ENCODE measurements at regions not wholly inside any gene's neighbourhood (a gene's known extent, or its start where the extent isn't known, plus 50 kb on each side); places are given as distances from the start of the nearest gene placed in this dataset.

- H4K8ac ChIP-seq (ENCODE audit: low read depth, low read length), result no peak overlapping the region
- no peak overlapping the region for H3K18ac ChIP-seq (ENCODE audit: low read length)
- no peaks in the 10 kb centered on the region for H3K79me2 ChIP-seq (ENCODE audit: control insufficient read depth, insufficient read depth, low read length, poor library complexity)
- H3K79me1 ChIP-seq (ENCODE audit: low read length), result no peaks in the 10 kb centered on the region
- H3K4me3 ChIP-seq (ENCODE audit: low read depth, low read length), result no peak overlapping the region
- no peak overlapping the region for H3K4ac ChIP-seq (ENCODE audit: low read depth, low read length)
- DNase-seq, result no peak
- H3K27ac ChIP-seq (ENCODE audit: low read depth, low read length), result no peak overlapping the region
- no peak overlapping the region for H4K12ac ChIP-seq (ENCODE audit: low read depth, low read length)
- H2BK120ac ChIP-seq (ENCODE audit: insufficient read depth, low read length, poor library complexity), result no peak overlapping the region
- H3K9me3 ChIP-seq (ENCODE audit: insufficient read depth, low read depth, low read length), result no peaks in the 10 kb centered on the region
- no peaks in the 10 kb centered on the region for H3K4me1 ChIP-seq (ENCODE audit: control insufficient read depth in 1 of 2, insufficient read depth in 2 of 2, low read length in 2 of 2)
- no peaks in the 10 kb centered on the region for H3K27me3 ChIP-seq (ENCODE audit: insufficient read depth, low read length)
- H3K14ac ChIP-seq (ENCODE audit: low read length), result no peak overlapping the region
- H3K23ac ChIP-seq (ENCODE audit: low read length), result no peak overlapping the region
- H3K4me2 ChIP-seq (ENCODE audit: low read length), result no peak overlapping the region
- no peak overlapping the region for H2BK5ac ChIP-seq (ENCODE audit: low read depth, low read length, poor library complexity)
- H3K9ac ChIP-seq (ENCODE audit: low read length), result no peak overlapping the region
- no CpG with 5 or more reads among the region's 2 CpGs for WGBS (ENCODE audit: extremely low coverage, insufficient coverage, insufficient read length)
- no peak overlapping the region for H4K91ac ChIP-seq (ENCODE audit: low read depth, low read length)
- H3K36me3 ChIP-seq (ENCODE audit: control insufficient read depth in 1 of 2, insufficient read depth in 2 of 2, low read length in 2 of 2), result no peaks in the 10 kb centered on the region
- H2AFZ ChIP-seq (ENCODE audit: insufficient read depth, low read length, poor library complexity), result no peak overlapping the region
- H2BK12ac ChIP-seq (ENCODE audit: low read length), result no peak overlapping the region
- no peak overlapping the region for H2AK5ac ChIP-seq (ENCODE audit: low read length)
These were observed 362.5 kb upstream of the ZNF717 start for GRCh38 chr3:76147846-76148245.

GRCh38 chr3:76152028-76152427 is 366.7 kb upstream of the ZNF717 start:
- Histone ChIP-seq H3K27me3 (ENCODE audit: insufficient read depth, low read length) (no peaks in the 10 kb centered on the region), H2BK5ac (ENCODE audit: low read depth, low read length, poor library complexity) (no peak overlapping the region), H4K12ac (ENCODE audit: low read depth, low read length) (no peak overlapping the region), H3K4me1 (ENCODE audit: control insufficient read depth in 1 of 2, insufficient read depth in 2 of 2, low read length in 2 of 2) (no peaks in the 10 kb centered on the region), H3K79me2 (ENCODE audit: control insufficient read depth, insufficient read depth, low read length, poor library complexity) (no peaks in the 10 kb centered on the region), H3K4me2 (ENCODE audit: low read length) (no peak overlapping the region), H3K4me3 (ENCODE audit: low read depth, low read length) (no peak overlapping the region), H3K27ac (ENCODE audit: low read depth, low read length) (no peak overlapping the region), H3K36me3 (ENCODE audit: control insufficient read depth in 1 of 2, insufficient read depth in 2 of 2, low read length in 2 of 2) (no peaks in the 10 kb centered on the region), H2AFZ (ENCODE audit: insufficient read depth, low read length, poor library complexity) (no peak overlapping the region), H2BK120ac (ENCODE audit: insufficient read depth, low read length, poor library complexity) (no peak overlapping the region), H2AK5ac (ENCODE audit: low read length) (no peak overlapping the region), H3K4ac (ENCODE audit: low read depth, low read length) (no peak overlapping the region), H3K23ac (ENCODE audit: low read length) (no peak overlapping the region), H3K14ac (ENCODE audit: low read length) (no peak overlapping the region), H3K79me1 (ENCODE audit: low read length) (no peaks in the 10 kb centered on the region), H3K18ac (ENCODE audit: low read length) (no peak overlapping the region), H4K8ac (ENCODE audit: low read depth, low read length) (no peak overlapping the region), H3K9me3 (ENCODE audit: insufficient read depth, low read depth, low read length) (no peaks in the 10 kb centered on the region), H4K91ac (ENCODE audit: low read depth, low read length) (no peak overlapping the region), H2BK12ac (ENCODE audit: low read length) (no peak overlapping the region), H3K9ac (ENCODE audit: low read length) (no peak overlapping the region)
- DNase-seq, result no peak
- WGBS (ENCODE audit: extremely low coverage, insufficient coverage, insufficient read length), result no CpG with 5 or more reads among the region's 1 CpG

DNA sequence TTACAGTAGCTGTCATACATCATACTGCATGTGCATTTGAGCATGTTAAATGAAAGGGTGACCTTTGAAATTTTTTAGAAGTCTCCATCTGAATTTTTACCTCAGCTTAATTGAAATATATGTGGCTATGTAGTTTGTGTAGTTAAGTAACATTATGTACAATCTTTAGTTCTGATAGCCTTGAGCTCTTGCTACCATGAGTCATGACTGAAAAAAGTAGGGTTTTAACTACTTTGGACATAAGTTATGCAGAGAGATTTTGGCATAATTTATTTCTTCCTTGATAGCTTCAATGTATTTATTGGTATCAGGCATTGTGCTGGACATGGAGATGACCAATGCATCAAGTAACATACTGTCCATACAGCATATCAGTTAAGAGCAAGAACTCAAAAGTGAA is 376.5 kb upstream of the ZNF717 start:
- no peak overlapping the region for H3K4me3 ChIP-seq (ENCODE audit: low read depth, low read length)
- H3K9ac ChIP-seq (ENCODE audit: low read length), result no peak overlapping the region
- no peak overlapping the region for H2AK5ac ChIP-seq (ENCODE audit: low read length)
- H4K8ac ChIP-seq (ENCODE audit: low read depth, low read length), result no peak overlapping the region
- no peak overlapping the region for H3K23ac ChIP-seq (ENCODE audit: low read length)
- no peak overlapping the region for H3K4ac ChIP-seq (ENCODE audit: low read depth, low read length)
- no peak overlapping the region for H2AFZ ChIP-seq (ENCODE audit: insufficient read depth, low read length, poor library complexity)
- no peak for DNase-seq
- H3K14ac ChIP-seq (ENCODE audit: low read length), result no peak overlapping the region
- H3K36me3 ChIP-seq (ENCODE audit: control insufficient read depth in 1 of 2, insufficient read depth in 2 of 2, low read length in 2 of 2), result no peaks in the 10 kb centered on the region
- no peak overlapping the region for H2BK5ac ChIP-seq (ENCODE audit: low read depth, low read length, poor library complexity)
- no peak overlapping the region for H2BK12ac ChIP-seq (ENCODE audit: low read length)
- H4K12ac ChIP-seq (ENCODE audit: low read depth, low read length), result no peak overlapping the region
- H3K4me2 ChIP-seq (ENCODE audit: low read length), result no peak overlapping the region
- H2BK120ac ChIP-seq (ENCODE audit: insufficient read depth, low read length, poor library complexity), result no peak overlapping the region
- H3K27ac ChIP-seq (ENCODE audit: low read depth, low read length), result no peak overlapping the region
- H3K18ac ChIP-seq (ENCODE audit: low read length), result no peak overlapping the region
- no peaks in the 10 kb centered on the region for H3K79me2 ChIP-seq (ENCODE audit: control insufficient read depth, insufficient read depth, low read length, poor library complexity)
- no peaks in the 10 kb centered on the region for H3K4me1 ChIP-seq (ENCODE audit: control insufficient read depth in 1 of 2, insufficient read depth in 2 of 2, low read length in 2 of 2)
- no peaks in the 10 kb centered on the region for H3K27me3 ChIP-seq (ENCODE audit: insufficient read depth, low read length)
- no peaks in the 10 kb centered on the region for H3K79me1 ChIP-seq (ENCODE audit: low read length)
- no peaks in the 10 kb centered on the region for H3K9me3 ChIP-seq (ENCODE audit: insufficient read depth, low read depth, low read length)
- H4K91ac ChIP-seq (ENCODE audit: low read depth, low read length), result no peak overlapping the region

DNA sequence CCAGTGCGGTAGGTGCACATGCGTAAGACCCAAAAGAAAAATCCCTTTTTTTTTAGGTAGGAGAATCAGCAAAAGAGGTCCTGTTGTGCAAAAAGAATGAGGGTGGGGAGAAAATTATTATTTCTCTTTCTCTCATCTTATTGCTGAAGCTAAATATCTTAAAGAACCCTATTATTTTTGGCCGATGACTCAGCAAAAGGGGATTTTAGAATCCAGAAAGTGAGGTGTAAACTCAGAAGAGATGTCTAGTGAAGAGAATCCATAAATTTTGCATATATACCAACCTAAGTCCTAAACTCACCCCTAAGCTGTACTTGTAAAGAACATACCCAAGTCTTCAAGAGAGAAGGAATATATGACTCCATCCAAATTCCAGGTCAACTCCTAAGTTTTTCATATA is 386.3 kb upstream of the ZNF717 start:
- Histone ChIP-seq H3K23ac (ENCODE audit: low read length) (no peak overlapping the region), H3K79me2 (ENCODE audit: control insufficient read depth, insufficient read depth, low read length, poor library complexity) (no peaks in the 10 kb centered on the region), H2BK12ac (ENCODE audit: low read length) (no peak overlapping the region), H3K9me3 (ENCODE audit: insufficient read depth, low read depth, low read length) (no peaks in the 10 kb centered on the region), H3K27me3 (ENCODE audit: insufficient read depth, low read length) (no peaks in the 10 kb centered on the region), H3K18ac (ENCODE audit: low read length) (no peak overlapping the region), H3K4ac (ENCODE audit: low read depth, low read length) (no peak overlapping the region), H3K9ac (ENCODE audit: low read length) (no peak overlapping the region), H3K14ac (ENCODE audit: low read length) (no peak overlapping the region), H3K36me3 (ENCODE audit: control insufficient read depth in 1 of 2, insufficient read depth in 2 of 2, low read length in 2 of 2) (no peaks in the 10 kb centered on the region), H2AK5ac (ENCODE audit: low read length) (no peak overlapping the region), H3K4me3 (ENCODE audit: low read depth, low read length) (no peak overlapping the region), H3K27ac (ENCODE audit: low read depth, low read length) (no peak overlapping the region), H2BK5ac (ENCODE audit: low read depth, low read length, poor library complexity) (no peak overlapping the region), H3K4me1 (ENCODE audit: control insufficient read depth in 1 of 2, insufficient read depth in 2 of 2, low read length in 2 of 2) (no peaks in the 10 kb centered on the region), H4K12ac (ENCODE audit: low read depth, low read length) (no peak overlapping the region), H3K79me1 (ENCODE audit: low read length) (no peaks in the 10 kb centered on the region), H3K4me2 (ENCODE audit: low read length) (no peak overlapping the region), H2BK120ac (ENCODE audit: insufficient read depth, low read length, poor library complexity) (no peak overlapping the region), H4K8ac (ENCODE audit: low read depth, low read length) (no peak overlapping the region), H4K91ac (ENCODE audit: low read depth, low read length) (no peak overlapping the region), H2AFZ (ENCODE audit: insufficient read depth, low read length, poor library complexity) (no peak overlapping the region)
- DNase-seq, result no peak
- WGBS (ENCODE audit: extremely low coverage, insufficient coverage, insufficient read length), result no CpG with 5 or more reads among the region's 3 CpGs

DNA sequence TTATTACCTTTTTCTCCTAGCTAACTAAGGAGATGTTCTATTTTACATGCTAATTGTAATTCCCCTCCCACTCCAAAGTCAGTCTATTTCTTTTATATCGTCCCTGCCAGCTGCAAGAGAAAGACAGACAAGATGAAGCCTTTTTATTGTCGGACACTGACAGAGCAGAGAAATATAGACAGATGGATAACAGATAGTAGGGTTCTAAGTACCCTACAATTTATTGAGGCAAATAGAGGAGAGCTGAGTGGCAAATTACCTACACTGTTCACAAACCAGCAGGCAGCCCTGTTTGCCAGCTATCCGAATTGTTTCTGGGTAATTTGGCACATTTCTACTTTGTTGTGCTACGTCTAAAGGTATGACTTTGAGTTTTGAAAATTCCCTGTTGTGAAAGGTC is 392.3 kb upstream of the ZNF717 start:
- Histone ChIP-seq H2BK12ac (ENCODE audit: low read length) (no peak overlapping the region), H3K4me3 (ENCODE audit: low read depth, low read length) (no peak overlapping the region), H4K91ac (ENCODE audit: low read depth, low read length) (no peak overlapping the region), H4K12ac (ENCODE audit: low read depth, low read length) (no peak overlapping the region), H3K79me1 (ENCODE audit: low read length) (no peaks in the 10 kb centered on the region), H3K27ac (ENCODE audit: low read depth, low read length) (no peak overlapping the region), H3K23ac (ENCODE audit: low read length) (no peak overlapping the region), H3K4ac (ENCODE audit: low read depth, low read length) (no peak overlapping the region), H2BK5ac (ENCODE audit: low read depth, low read length, poor library complexity) (no peak overlapping the region), H2BK120ac (ENCODE audit: insufficient read depth, low read length, poor library complexity) (no peak overlapping the region), H4K8ac (ENCODE audit: low read depth, low read length) (no peak overlapping the region), H3K79me2 (ENCODE audit: control insufficient read depth, insufficient read depth, low read length, poor library complexity) (no peaks in the 10 kb centered on the region), H2AK5ac (ENCODE audit: low read length) (no peak overlapping the region), H3K36me3 (ENCODE audit: control insufficient read depth in 1 of 2, insufficient read depth in 2 of 2, low read length in 2 of 2) (no peaks in the 10 kb centered on the region), H3K4me1 (ENCODE audit: control insufficient read depth in 1 of 2, insufficient read depth in 2 of 2, low read length in 2 of 2) (no peaks in the 10 kb centered on the region), H3K4me2 (ENCODE audit: low read length) (no peak overlapping the region), H3K9ac (ENCODE audit: low read length) (no peak overlapping the region), H3K14ac (ENCODE audit: low read length) (no peak overlapping the region), H3K18ac (ENCODE audit: low read length) (no peak overlapping the region), H2AFZ (ENCODE audit: insufficient read depth, low read length, poor library complexity) (no peak overlapping the region), H3K27me3 (ENCODE audit: insufficient read depth, low read length) (no peaks in the 10 kb centered on the region), H3K9me3 (ENCODE audit: insufficient read depth, low read depth, low read length) (no peaks in the 10 kb centered on the region)
- no CpG with 5 or more reads among the region's 4 CpGs for WGBS (ENCODE audit: extremely low coverage, insufficient coverage, insufficient read length)
- no peak for DNase-seq
